Chondrocyte (in vitro differentiated cells): ENCODE measurements at regions not wholly inside any gene's neighbourhood (a gene's known extent, or its start where the extent isn't known, plus 50 kb on each side); places are given as distances from the start of the nearest gene placed in this dataset.

Experiments
- DNase-seq: peaks from one replicate; pipeline ENCODE4 v3.0.0; 2021; ENCODE audit warnings: mixed read lengths, low spot score
- H3K27ac Mint-ChIP-seq: one replicate; pipeline ENCODE4 v1.8.0; 2021; ENCODE audit warnings: mild to moderate bottlenecking, moderate library complexity, mixed read lengths; ENCODE audit not compliant: unreplicated experiment
- H3K27me3 Mint-ChIP-seq: 2 replicates; pipeline ENCODE4 v1.8.0; 2021; ENCODE audit warnings: low read depth, mixed read lengths
- H3K36me3 Mint-ChIP-seq: 2 replicates; pipeline ENCODE4 v1.8.0; 2021; ENCODE audit warnings: low read depth, mixed read lengths
- H3K4me1 Mint-ChIP-seq: 2 replicates; pipeline ENCODE4 v1.8.0; 2021; ENCODE audit warnings: low read depth, mild to moderate bottlenecking, mixed read lengths
- H3K4me3 Mint-ChIP-seq: one replicate; pipeline ENCODE4 v1.8.0; 2021; ENCODE audit warnings: mild to moderate bottlenecking, moderate library complexity, mixed read lengths; ENCODE audit not compliant: unreplicated experiment
- H3K9me3 Mint-ChIP-seq: 2 replicates; pipeline ENCODE4 v1.8.0; 2021; ENCODE audit warnings: low read depth, mixed read lengths
- CTCF ChIP-seq: fragments of 200-600 bp; sonication (generic); IDR thresholded peaks from 2 replicates; pipeline ENCODE4 v1.5.0; 2021; ENCODE audit warnings: antibody characterized with exemption, mild to moderate bottlenecking, moderate library complexity

GRCh38 chr2:223107825-223108224 lies 55.8 kb downstream of the KCNE4 start:
- no peak for DNase-seq
- H3K27ac Mint-ChIP-seq = no peak overlapping the region
- H3K9me3 Mint-ChIP-seq = peaks cover 5% of the 10 kb centered on the region
- H3K4me3 Mint-ChIP-seq = no peak overlapping the region
- peaks cover 27% of the 10 kb centered on the region for H3K4me1 Mint-ChIP-seq
- no peak for TF ChIP-seq CTCF
- H3K27me3 Mint-ChIP-seq = no peaks in the 10 kb centered on the region
- peaks cover 1% of the 10 kb centered on the region for H3K36me3 Mint-ChIP-seq

- no peak for TF ChIP-seq CTCF
- H3K9me3 Mint-ChIP-seq = peaks cover 10% of the 10 kb centered on the region
- DNase-seq = no peak
- H3K4me1 Mint-ChIP-seq = peaks cover 31% of the 10 kb centered on the region
- H3K4me3 Mint-ChIP-seq = no peak overlapping the region
- H3K36me3 Mint-ChIP-seq = peaks cover 1% of the 10 kb centered on the region
- H3K27ac Mint-ChIP-seq = no peak overlapping the region
- H3K27me3 Mint-ChIP-seq = no peaks in the 10 kb centered on the region
These were observed 56.5 kb downstream of the KCNE4 start for GRCh38 chr2:223108351-223109050.

DNA sequence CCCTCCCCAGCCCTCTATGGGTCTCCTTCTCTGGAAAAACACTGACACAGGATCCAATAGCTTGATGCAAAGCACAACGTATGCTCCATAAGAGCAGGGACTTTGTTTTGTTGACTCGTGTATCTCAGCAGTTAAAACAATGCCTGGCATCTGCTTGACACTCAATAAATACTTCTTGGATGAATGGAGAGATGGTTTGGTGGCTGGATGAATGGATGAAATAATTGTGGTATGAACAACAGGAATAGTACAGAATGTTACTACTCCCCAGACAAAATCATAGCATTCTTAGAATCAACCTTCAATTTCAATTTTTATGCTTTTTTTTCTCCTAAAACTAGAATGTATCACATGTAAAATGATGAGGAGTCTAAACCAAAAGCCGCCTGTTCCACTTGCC lies 57.4 kb downstream of the KCNE4 start:
- peak overlapping the region; percentile 84 for H3K27ac Mint-ChIP-seq
- peaks cover 1% of the 10 kb centered on the region for H3K36me3 Mint-ChIP-seq
- no peak for DNase-seq
- no peak for TF ChIP-seq CTCF
- H3K4me3 Mint-ChIP-seq = no peak overlapping the region
- H3K27me3 Mint-ChIP-seq = no peaks in the 10 kb centered on the region
- peaks cover 40% of the 10 kb centered on the region for H3K4me1 Mint-ChIP-seq
- H3K9me3 Mint-ChIP-seq = peaks cover 11% of the 10 kb centered on the region

DNA sequence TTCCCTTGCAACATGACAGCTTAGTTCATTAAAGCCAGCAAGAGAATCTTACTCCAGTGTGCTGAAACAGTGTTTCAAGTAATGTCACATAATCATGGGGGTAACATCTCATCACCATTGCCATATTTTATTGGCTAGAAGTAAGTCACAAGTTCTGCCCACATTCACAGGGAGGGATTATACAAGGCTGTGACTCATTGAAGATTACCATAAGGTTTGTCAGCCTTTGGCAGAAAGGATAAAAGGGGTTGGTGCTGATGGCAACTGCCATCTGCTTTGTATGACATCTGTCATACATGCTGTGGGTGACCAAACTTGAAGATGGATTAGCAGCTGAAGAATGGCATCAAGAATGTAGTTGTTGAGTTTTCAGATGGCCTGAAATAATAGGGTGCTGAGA lies 61.2 kb downstream of the KCNE4 start:
- no peaks in the 10 kb centered on the region for H3K27me3 Mint-ChIP-seq
- DNase-seq = no peak
- no peak overlapping the region for H3K27ac Mint-ChIP-seq

GRCh38 chr2:223114170-223114569 lies 62.2 kb downstream of the KCNE4 start:
- DNase-seq = no peak
- H3K27me3 Mint-ChIP-seq = no peaks in the 10 kb centered on the region
- H3K36me3 Mint-ChIP-seq = peaks cover 1% of the 10 kb centered on the region
- TF ChIP-seq CTCF = no peak
- H3K9me3 Mint-ChIP-seq = peaks cover 16% of the 10 kb centered on the region
- H3K4me1 Mint-ChIP-seq = peaks cover 37% of the 10 kb centered on the region
- H3K4me3 Mint-ChIP-seq = no peak overlapping the region
- H3K27ac Mint-ChIP-seq = peak overlapping the region; percentile 74

More for the DNA sequence above, 61.2 kb downstream of the KCNE4 start:
- H3K9me3 Mint-ChIP-seq = peaks cover 16% of the 10 kb centered on the region
- H3K36me3 Mint-ChIP-seq = peaks cover 1% of the 10 kb centered on the region
- no peak overlapping the region for H3K4me3 Mint-ChIP-seq
- H3K4me1 Mint-ChIP-seq = peaks cover 47% of the 10 kb centered on the region
- no peak for TF ChIP-seq CTCF
